D721Med (cell line): ENCODE measurements at regions not wholly inside any gene's neighbourhood (a gene's known extent, or its start where the extent isn't known, plus 50 kb on each side); places are given as distances from the start of the nearest gene placed in this dataset.

Experiments
- DNase-seq: peaks from one replicate; pipeline ENCODE4 v3.0.0; 2011; ENCODE audit warnings: low spot score; ENCODE audit not compliant: insufficient read length
- FAIRE-seq: peaks from 2 replicates; lab custom pipeline; 2011; peaks lifted over from hg19 to GRCh38; lab: Jason Lieb, UNC
- CTCF ChIP-seq: IDR thresholded peaks from 2 replicates; pipeline ENCODE4 v1.5.1; 2012; ENCODE audit warnings: mild to moderate bottlenecking, control low read depth; ENCODE audit not compliant: insufficient read depth; ENCODE audit errors: missing control alignments

- no peak for TF ChIP-seq CTCF
- DNase-seq: no peak
- FAIRE-seq: no peak
Measured at GRCh38 chr17:83195330-83196023, 116.1 kb downstream of the METRNL start.

- DNase-seq (no peak), FAIRE-seq (no peak)
- TF ChIP-seq CTCF: no peak
Measured at GRCh38 chr17:83196024-83196365, 116.6 kb downstream of the METRNL start.

DNA sequence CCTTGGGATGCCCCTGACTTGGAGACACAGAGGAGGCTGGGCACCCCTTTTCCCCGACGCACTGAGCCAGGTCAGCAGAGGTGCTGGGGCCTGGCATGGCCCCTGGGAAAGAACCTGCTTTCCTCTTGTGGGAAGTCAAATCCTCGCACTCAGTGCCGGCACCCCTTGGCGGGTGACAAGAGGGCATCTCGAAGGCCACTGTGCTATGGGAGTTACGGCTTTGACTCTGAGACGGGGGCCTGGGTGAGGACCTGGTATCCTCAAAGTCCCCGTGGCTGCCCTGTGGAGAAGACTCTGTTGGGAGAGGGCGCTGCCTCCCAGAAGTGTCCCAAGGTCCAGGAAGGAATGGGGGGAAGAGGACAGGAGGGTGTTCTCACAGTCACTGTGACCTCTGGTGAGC is 117.0 kb downstream of the METRNL start:
- FAIRE-seq: no peak
- no peak for DNase-seq
- TF ChIP-seq CTCF: no peak

DNA sequence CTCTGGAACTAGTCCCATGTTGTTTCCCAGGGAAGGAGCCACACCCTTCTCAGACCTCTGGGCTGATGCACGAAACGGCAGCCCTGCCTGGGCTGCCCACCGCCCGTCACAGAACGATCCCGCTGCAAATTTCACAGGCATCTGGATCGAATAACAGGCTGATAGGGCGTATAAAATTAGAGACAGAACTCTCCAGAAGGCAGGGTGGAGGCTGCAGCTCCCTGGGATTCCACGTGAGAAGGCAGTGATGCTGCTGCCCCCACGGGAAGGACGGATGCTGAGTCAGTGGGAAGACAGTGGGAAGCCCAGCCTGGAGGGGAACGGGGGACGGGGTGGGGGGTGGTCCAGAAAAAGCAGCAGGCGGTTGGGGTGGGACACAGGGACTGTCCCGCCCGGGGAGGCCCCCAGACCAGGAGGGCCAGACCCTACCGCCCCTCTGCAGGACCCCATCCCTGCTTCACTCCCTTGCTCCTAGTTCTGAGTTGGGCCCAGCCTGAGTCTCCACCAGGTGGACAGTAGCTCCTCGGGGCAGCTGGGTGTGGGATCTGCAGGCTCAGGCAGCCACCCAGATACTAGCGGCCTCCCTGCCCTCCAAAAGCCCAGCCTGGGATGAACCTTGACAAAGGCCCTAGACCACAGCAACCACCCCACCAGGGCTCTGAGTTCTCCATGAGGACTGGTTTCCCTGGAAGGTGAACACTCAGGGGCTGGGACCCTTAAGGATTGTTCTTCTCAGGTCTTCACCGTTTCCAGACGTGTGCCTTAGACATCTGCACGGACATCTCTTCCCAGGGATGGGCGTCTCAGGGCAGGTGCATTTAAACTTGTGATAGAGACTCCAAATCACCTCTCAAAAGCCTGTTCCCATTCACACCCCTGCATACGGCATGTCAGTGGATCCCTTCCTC is 117.8 kb downstream of the METRNL start:
- no peak for DNase-seq
- TF ChIP-seq CTCF: no peak
- no peak for FAIRE-seq

DNA sequence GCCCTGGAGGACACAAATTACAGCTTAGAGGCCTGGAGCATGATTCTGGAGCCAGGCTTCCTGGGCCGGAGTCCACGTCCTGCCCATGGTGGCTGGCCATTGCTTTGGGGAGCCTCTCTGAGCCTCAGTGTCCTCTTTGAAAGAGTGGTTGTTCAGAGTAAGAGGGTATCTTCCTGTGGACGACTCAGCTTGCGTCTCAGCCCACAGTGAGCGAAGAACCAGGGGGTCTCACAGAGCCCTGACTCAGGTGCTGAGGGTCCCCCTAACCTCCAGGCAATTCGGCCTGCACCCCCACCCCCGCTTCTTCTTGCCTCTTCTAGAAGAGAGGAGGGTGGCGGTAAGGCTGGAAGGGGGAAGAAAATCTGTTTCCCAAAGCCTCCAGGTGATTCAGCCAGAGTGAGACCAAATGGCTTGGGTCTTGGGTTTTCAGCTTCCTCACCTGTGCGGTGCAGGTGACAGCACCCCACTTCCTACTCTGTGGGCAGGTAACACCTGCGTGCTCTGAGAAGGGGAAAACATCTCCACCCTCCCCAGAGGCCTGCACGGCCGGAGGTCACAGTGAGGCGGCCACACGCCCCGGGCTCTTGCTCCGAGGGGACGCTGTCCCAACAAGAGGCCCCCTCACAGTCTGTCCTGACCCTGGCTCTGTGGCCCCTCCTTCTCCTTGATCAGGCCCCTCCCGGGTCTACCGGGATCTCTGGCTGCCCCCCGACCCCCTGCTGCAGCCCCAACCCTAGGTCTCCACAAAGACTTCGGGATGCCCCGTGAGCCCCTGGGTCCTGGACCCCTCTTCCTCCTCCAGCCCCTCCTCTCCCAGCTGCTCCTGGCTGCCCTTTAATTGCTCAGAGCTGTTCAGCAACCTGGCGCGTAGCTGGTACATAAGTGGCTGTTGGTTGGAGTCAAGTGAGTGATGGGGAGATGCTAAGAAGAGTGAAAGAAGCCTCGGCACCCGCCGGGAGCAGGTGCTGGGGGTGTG is 119.2 kb downstream of the METRNL start:
- no peak for TF ChIP-seq CTCF
- no peak for DNase-seq
- FAIRE-seq: no peak

- FAIRE-seq: no peak
- no peak for DNase-seq
- TF ChIP-seq CTCF: no peak
Measured at GRCh38 chr17:83199500-83200201, 120.2 kb downstream of the METRNL start.
